ENCODE measurements at regions not wholly inside any gene's neighbourhood (a gene's known extent, or its start where the extent isn't known, plus 50 kb on each side); places are given as distances from the start of the nearest gene placed in this dataset.

DNA sequence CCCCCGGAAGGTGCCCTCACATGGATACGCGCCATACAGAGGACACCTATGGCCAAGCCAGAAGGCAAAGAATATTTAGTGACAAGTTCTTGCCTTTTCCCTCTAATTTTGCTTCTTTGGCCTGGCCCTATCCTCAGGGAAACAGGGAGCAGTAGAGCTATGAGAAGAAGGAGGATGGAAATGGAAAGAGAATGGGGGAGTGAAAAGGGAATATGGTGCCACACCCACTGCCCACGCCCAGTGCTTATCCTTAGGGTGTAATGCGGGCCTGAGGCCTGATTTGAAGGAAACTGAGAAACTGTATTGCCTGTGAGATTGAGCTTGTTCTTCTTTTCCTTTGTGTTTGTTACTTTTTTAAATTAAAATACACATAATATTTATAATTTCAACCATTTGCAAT is 255.1 kb downstream of the HS3ST3A1 start:
- Histone ChIP-seq H2BK20ac (ENCODE audit: low read length) (no peak overlapping the region), H3K36me3 (ENCODE audit: control insufficient read depth in 2 of 4, insufficient read depth in 4 of 4, low read length in 3 of 4) (no peaks in the 10 kb centered on the region), H2BK12ac (ENCODE audit: low read depth, low read length) (no peak overlapping the region), H3K27me3 (replicated peaks in 1 of 4; ENCODE audit: control insufficient read depth in 3 of 4, extremely low read depth in 1 of 4, insufficient read depth in 3 of 4, low read length in 3 of 4) (no peaks in the 10 kb centered on the region; a peak in 2 of 7 replicates), H3K4me1 (replicated peaks in 1 of 4; ENCODE audit: control insufficient read depth in 3 of 4, insufficient read depth in 4 of 4, low read length in 3 of 4) (peaks cover 0 to 8% (median 0%) of the 10 kb centered on the region in 4 experiments; a peak in 1 of 7 replicates), H4K5ac (ENCODE audit: insufficient read length, low read depth, low read length) (no peak overlapping the region), H2AFZ (ENCODE audit: low read length) (no peak overlapping the region), H2BK120ac (replicated peaks; ENCODE audit: low read depth, low read length) (no peak overlapping the region), H3K56ac (replicated peaks; ENCODE audit: insufficient read length, low read depth, low read length) (no peak overlapping the region), H3K14ac (ENCODE audit: insufficient read length) (no peak overlapping the region), H3K79me2 (ENCODE audit: control insufficient read depth in 1 of 2, insufficient read depth in 2 of 2, low read length in 2 of 2) (no peaks in the 10 kb centered on the region), H3K27ac (ENCODE audit: low read depth, low read length) (no peak overlapping the region), H3K9me3 (ENCODE audit: insufficient read depth in 2 of 2, low read depth in 1 of 2, low read length in 1 of 2) (no peaks in the 10 kb centered on the region; a peak in 1 of 4 replicates), H3K4ac (replicated peaks; ENCODE audit: insufficient read length, low read depth, low read length) (no peak overlapping the region), H4K20me1 (replicated peaks in 1 of 2; ENCODE audit: control insufficient read depth in 1 of 2, insufficient read depth in 2 of 2, low read length in 2 of 2) (no peaks in the 10 kb centered on the region), H3K4me2 (ENCODE audit: insufficient read depth in 1 of 2, low read depth in 2 of 2, low read length in 2 of 2) (no peak overlapping the region), H3K4me3 (ENCODE audit: extremely low read depth in 1 of 4, insufficient read depth in 2 of 4, low read depth in 3 of 4, low read length in 4 of 4) (no peak overlapping the region), H3K23me2 (ENCODE audit: low read depth, low read length) (0 out of 2 replicates have a peak, but pooled peaks cover 2% of the 10 kb centered on the region), H2AK5ac (ENCODE audit: low read depth, low read length) (no peak overlapping the region), H4K8ac (ENCODE audit: extremely low read depth, insufficient read depth, low read length) (no peak overlapping the region), H3K23ac (ENCODE audit: insufficient read length) (no peak overlapping the region), H2BK15ac (ENCODE audit: low read length) (no peak overlapping the region), H3K18ac (ENCODE audit: extremely low read depth, low read length) (no peak overlapping the region), H3K9ac (replicated peaks in 1 of 4; ENCODE audit: extremely low read depth in 1 of 4, low read depth in 3 of 4, low read length in 3 of 4) (no peak overlapping the region), H4K91ac (replicated peaks; ENCODE audit: insufficient read length, low read length) (no peak overlapping the region), H2BK5ac (ENCODE audit: low read depth, low read length) (no peak overlapping the region), H3K79me1 (ENCODE audit: low read depth, low read length) (no peaks in the 10 kb centered on the region)
- 86% methylated on average over 5 of the region's 5 CpGs; no CpG with 5 or more reads in 1 of the 2 experiments for WGBS, 2 experiments (ENCODE audit: extremely low coverage in 1 of 2, insufficient coverage in 1 of 2, insufficient read length in 1 of 2, insufficient replicate concordance in 2 of 2, low coverage in 1 of 2, low lambda C conversion rate in 2 of 2, missing lambda C conversion rate in 1 of 2)
- CTCF ChIA-PET (ENCODE audit: partially characterized antibody), result interaction anchor here (0.9 to 1.4 kb wide), 4 partner anchors 9 to 230 kb away, joined by 3 to 4 read pairs (median 3); no protein-coding TSS in a partner anchor
- FAIRE-seq (no peak), DNase-seq (ENCODE audit: low read depth in 1 of 2, low spot score in 2 of 2) (no peak)
- POLR2A ChIA-PET (ENCODE audit: partially characterized antibody), result no interaction called here
- no peak for TF ChIP-seq CTBP2 (IDR thresholded peaks at IDR 0.05; ENCODE audit: borderline replicate concordance, insufficient read depth, insufficient read length, low read length)
- no peak for TF ChIP-seq MAX (IDR thresholded peaks at IDR 0.05)
- TF ChIP-seq SP1 (IDR thresholded peaks at IDR 0.05; ENCODE audit: low read depth, low read length), result no peak
- TF ChIP-seq YY1 (IDR thresholded peaks at IDR 0.05; ENCODE audit: low read depth, low read length), result no peak
- TF ChIP-seq ATF2 (IDR thresholded peaks at IDR 0.05; ENCODE audit: low read length), result no peak
- TF ChIP-seq BACH1 (IDR thresholded peaks at IDR 0.05; ENCODE audit: low read length), result no peak
- TF ChIP-seq HDAC2 (IDR thresholded peaks at IDR 0.05; ENCODE audit: borderline replicate concordance in 1 of 2, low read depth in 2 of 2, low read length in 2 of 2), result no peak
- TF ChIP-seq USF2 (IDR thresholded peaks at IDR 0.05; ENCODE audit: low read length), result no peak
- TF ChIP-seq KDM1A (IDR thresholded peaks at IDR 0.05; ENCODE audit: borderline replicate concordance, low read length), result no peak
- no peak for TF ChIP-seq GABPA (IDR thresholded peaks at IDR 0.05; ENCODE audit: borderline replicate concordance, insufficient read depth, low read length)
- no peak for TF ChIP-seq SP2 (IDR thresholded peaks at IDR 0.05; ENCODE audit: low read length)
